PC-9 (cell line): ENCODE measurements at regions not wholly inside any gene's neighbourhood (a gene's known extent, or its start where the extent isn't known, plus 50 kb on each side); places are given as distances from the start of the nearest gene placed in this dataset.
"Not testable (repeated sequence)": the region's sequence is repeated elsewhere in the genome, so short reads cannot be mapped to it uniquely, and the experiment has no call there.

Experiments used
- BruUV-seq: library from RNA; stranded (reverse); fragments of 400-500 nt; replicated peaks from 2 replicates; lab custom pipeline; 2021; lab: Mats Ljungman, UMichigan
- CTCF ChIA-PET: fragments of 300-600 bp; sonication (Branson Sonifier 250); formaldehyde crosslinking; loops from one replicate; lab custom pipeline; 2022; ENCODE audit warnings: antibody characterized with exemption; lab: Charles Lee
- POLR2A ChIA-PET: fragments of 300-600 bp; sonication (Branson Sonifier 250); formaldehyde crosslinking; loops from one replicate; lab custom pipeline; 2022; ENCODE audit warnings: antibody characterized with exemption; ENCODE audit not compliant: unreplicated experiment; lab: Charles Lee
- DNase-seq, 2 experiments: peaks; one replicate each; pipeline versions ENCODE4 v3.0.0 to v3.0.0-alpha.2; 2015 to 2022; ENCODE audit warnings: mixed read lengths in 1 of 2
- H2AFZ ChIP-seq: fragments of 200-600 bp; sonication (generic); 2 replicates; pipeline ENCODE4 v1.8.1; 2017; ENCODE audit warnings: antibody characterized with exemption
- H3F3A ChIP-seq: fragments of 200-600 bp; sonication (generic); 2 replicates; pipeline ENCODE4 v1.8.1; 2017; ENCODE audit warnings: antibody characterized with exemption, mild to moderate bottlenecking, low read depth; ENCODE audit not compliant: insufficient read depth
- H3K27ac ChIP-seq: fragments of 200-600 bp; sonication (generic); 2 replicates; pipeline ENCODE4 v1.6.1; 2016; ENCODE audit warnings: mixed run types
- H3K27me3 ChIP-seq: fragments of 200-600 bp; sonication (generic); 2 replicates; pipeline ENCODE4 v1.6.1; 2016; ENCODE audit warnings: low read depth, mixed run types; ENCODE audit not compliant: insufficient read depth
- H3K36me3 ChIP-seq: fragments of 200-600 bp; sonication (generic); 2 replicates; pipeline ENCODE4 v1.6.1; 2016; ENCODE audit warnings: low read depth, mixed run types
- H3K4me1 ChIP-seq: fragments of 200-600 bp; sonication (generic); replicated peaks from 2 replicates; pipeline ENCODE4 v1.6.1; 2016; ENCODE audit warnings: mixed run types; ENCODE audit not compliant: insufficient read depth
- H3K4me2 ChIP-seq: fragments of 200-600 bp; sonication (generic); 2 replicates; pipeline ENCODE4 v1.6.1; 2017; ENCODE audit warnings: mixed run types
- H3K4me3 ChIP-seq: fragments of 200-600 bp; sonication (generic); 2 replicates; pipeline ENCODE4 v1.6.1; 2016; ENCODE audit warnings: mixed run types
- H3K79me2 ChIP-seq: fragments of 200-600 bp; sonication (generic); 2 replicates; pipeline ENCODE4 v1.6.1; 2017; ENCODE audit warnings: low read depth, mixed run types
- H3K9me2 ChIP-seq: fragments of 200-600 bp; sonication (generic); 2 replicates; pipeline ENCODE4 v1.8.1; 2017; ENCODE audit warnings: mild to moderate bottlenecking; ENCODE audit not compliant: insufficient read depth
- H3K9me3 ChIP-seq: fragments of 200-600 bp; sonication (generic); 2 replicates; pipeline ENCODE4 v1.8.1; 2016; ENCODE audit warnings: low read depth; ENCODE audit not compliant: insufficient read depth
- H4K20me1 ChIP-seq: fragments of 200-600 bp; sonication (generic); 2 replicates; pipeline ENCODE4 v1.8.1; 2017; ENCODE audit not compliant: insufficient read depth
- EZH2 ChIP-seq: fragments of 200-600 bp; sonication (generic); IDR thresholded peaks from 2 replicates; pipeline ENCODE4 v1.8.0; 2017; ENCODE audit warnings: antibody characterized with exemption, low read depth
- intact Hi-C: fragments of 100-400 bp; cut with micrococcal nuclease; formaldehyde crosslinking; loops from one replicate; pipeline ENCODE4 v1.10.0; 2022; ENCODE audit not compliant: unreplicated experiment
- TF ChIP-seq, protein P1 (sequence below): fragments of 200-600 bp; sonication (generic); conservative IDR thresholded peaks from 2 replicates; pipeline ENCODE4 v1.6.1; 2017; ENCODE audit warnings: mixed run types, antibody characterized with exemption, mild to moderate bottlenecking, moderate library complexity

DNA sequence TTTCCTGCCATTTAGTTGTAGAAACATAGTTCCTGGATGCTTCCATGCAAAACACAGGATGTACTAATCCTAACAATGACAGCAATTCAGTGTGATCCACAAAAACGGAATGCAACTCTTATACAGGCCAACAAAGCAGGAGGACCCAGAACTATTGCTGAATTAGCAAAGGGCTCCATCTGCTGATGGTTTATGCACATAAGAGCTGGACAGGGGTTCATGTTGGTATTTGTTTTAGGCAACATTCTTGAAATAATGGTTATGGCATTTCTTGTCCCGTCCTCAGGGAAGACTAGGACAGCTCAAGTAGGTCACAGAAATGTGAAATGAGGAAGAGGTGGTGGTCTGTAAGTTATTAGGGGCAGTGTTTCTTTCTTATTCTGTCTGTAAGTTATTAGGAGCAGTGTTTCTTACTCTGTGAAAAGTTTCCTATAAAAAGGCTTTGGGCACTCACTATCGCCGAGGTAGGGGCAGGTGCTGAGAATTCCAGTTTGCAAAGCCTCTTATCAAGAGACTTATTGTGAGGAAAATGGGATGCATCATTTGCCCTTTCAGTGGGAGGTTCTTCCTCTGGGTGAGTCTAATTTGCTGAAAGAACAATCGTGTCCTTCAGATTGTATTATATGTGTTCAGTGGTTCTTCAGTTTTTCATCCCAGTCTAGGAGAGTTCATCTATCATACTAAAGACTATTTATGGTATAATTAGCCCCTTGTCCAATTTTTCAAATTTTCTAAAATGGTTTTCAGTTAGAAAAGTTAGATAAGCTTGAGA, 171.1 kb downstream of the MCHR2 start:
- BruUV-seq, result no TSS peak
- Histone ChIP-seq H4K20me1 (no peaks in the 10 kb centered on the region), H3K4me2 (peak overlapping the region; percentile 74), H3K9me2 (no peaks in the 10 kb centered on the region), H3K27me3 (no peaks in the 10 kb centered on the region), H3K36me3 (no peaks in the 10 kb centered on the region), H3K4me3 (peak overlapping the region; percentile 48; the same call in 1 of the 2 replicates), H3K79me2 (no peaks in the 10 kb centered on the region), H3K9me3 (no peaks in the 10 kb centered on the region), H2AFZ (peak overlapping the region; percentile 53), H3F3A (no peaks in the 10 kb centered on the region), H3K27ac (no peak overlapping the region), H3K4me1 (0 out of 2 replicates have a peak, but pooled peaks cover 5% of the 10 kb centered on the region)
- POLR2A ChIA-PET, result interaction anchor here (0.6 kb wide), 2 partner anchors 102 to 183 kb away, joined by 3 to 6 read pairs; no protein-coding TSS in a partner anchor
- intact Hi-C loops, result loop anchor here (5.0 kb wide), 3 partner anchors 356 to 541 kb away; no protein-coding TSS in a partner anchor
- peak; percentile 25 to 56 for DNase-seq
- CTCF ChIA-PET, result interaction anchor here (0.6 to 1.3 kb wide), 6 partner anchors 140 to 1222 kb away, joined by 3 to 19 read pairs (median 6); no protein-coding TSS in a partner anchor
- TF ChIP-seq, protein P1, sequence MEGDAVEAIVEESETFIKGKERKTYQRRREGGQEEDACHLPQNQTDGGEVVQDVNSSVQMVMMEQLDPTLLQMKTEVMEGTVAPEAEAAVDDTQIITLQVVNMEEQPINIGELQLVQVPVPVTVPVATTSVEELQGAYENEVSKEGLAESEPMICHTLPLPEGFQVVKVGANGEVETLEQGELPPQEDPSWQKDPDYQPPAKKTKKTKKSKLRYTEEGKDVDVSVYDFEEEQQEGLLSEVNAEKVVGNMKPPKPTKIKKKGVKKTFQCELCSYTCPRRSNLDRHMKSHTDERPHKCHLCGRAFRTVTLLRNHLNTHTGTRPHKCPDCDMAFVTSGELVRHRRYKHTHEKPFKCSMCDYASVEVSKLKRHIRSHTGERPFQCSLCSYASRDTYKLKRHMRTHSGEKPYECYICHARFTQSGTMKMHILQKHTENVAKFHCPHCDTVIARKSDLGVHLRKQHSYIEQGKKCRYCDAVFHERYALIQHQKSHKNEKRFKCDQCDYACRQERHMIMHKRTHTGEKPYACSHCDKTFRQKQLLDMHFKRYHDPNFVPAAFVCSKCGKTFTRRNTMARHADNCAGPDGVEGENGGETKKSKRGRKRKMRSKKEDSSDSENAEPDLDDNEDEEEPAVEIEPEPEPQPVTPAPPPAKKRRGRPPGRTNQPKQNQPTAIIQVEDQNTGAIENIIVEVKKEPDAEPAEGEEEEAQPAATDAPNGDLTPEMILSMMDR, result peak; percentile 68
- TF ChIP-seq EZH2, result no peak

DNA sequence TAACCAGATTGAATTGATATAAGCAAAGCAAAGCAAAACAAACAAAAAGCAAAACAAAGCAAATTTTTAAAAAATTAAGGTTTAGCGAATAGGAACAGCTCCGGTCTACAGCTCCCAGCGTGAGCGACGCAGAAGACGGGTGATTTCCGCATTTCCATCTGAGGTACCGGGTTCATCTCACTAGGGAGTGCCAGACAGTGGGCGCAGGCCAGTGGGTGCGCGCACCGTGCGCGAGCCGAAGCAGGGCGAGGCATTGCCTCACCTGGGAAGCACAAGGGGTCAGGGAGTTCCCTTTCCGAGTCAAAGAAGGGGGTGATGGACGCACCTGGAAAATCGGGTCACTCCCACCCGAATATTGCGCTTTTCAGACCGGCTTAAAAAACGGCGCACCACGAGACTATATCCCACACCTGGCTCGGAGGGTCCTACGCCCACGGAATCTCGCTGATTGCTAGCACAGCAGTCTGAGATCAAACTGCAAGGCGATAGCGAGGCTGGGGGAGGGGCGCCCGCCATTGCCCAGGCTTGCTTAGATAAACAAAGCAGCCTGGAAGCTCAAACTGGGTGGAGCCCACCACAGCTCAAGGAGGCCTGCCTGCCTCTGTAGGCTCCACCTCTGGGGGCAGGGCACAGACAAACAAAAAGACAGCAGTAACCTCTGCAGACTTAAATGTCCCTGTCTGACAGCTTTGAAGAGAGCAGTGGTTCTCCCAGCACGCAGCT, 170.3 kb downstream of the MCHR2 start:
- H3K79me2 ChIP-seq, H3K4me1 ChIP-seq, H3K27ac ChIP-seq, H3K27me3 ChIP-seq, H3K36me3 ChIP-seq, H3F3A ChIP-seq, H4K20me1 ChIP-seq, H3K9me3 ChIP-seq, H3K9me2 ChIP-seq, DNase-seq, BruUV-seq: not testable (repeated sequence)
- peak overlapping the region; percentile 53 for H2AFZ ChIP-seq
- ChIA-PET POLR2A (interaction anchor here (0.6 kb wide), 1 partner anchor 101 kb away, joined by 6 read pairs; no protein-coding TSS in a partner anchor), CTCF (interaction anchor here (0.6 kb wide), 1 partner anchor 1223 kb away, joined by 3 read pairs; no protein-coding TSS in a partner anchor)
- intact Hi-C loops, result loop anchor here (5.0 kb wide), 3 partner anchors 356 to 541 kb away; no protein-coding TSS in a partner anchor
- H3K4me3 ChIP-seq, result peak overlapping the region; percentile 48; the same call in 1 of the 2 replicates
- H3K4me2 ChIP-seq, result peak overlapping the region; percentile 74

DNA sequence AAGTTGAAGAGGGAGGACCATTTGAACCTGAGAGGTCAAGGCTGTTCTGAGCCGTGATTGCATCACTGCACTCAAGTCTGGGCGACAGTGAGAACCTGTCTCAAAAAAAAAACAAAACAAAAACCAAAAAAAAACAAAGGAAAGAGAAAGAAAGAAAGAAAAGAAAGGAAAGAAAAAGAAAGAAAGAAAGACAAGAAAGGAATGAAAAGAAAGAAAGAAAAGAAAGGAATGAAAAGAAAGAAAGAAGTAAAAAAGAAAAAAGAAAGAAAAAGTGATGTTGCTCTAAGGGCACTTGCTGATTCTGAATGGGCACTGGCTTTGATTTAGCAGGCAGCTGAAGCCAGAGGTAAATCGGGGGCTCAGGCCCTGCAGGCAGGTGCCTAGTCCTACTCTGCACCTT, 161.0 kb downstream of the MCHR2 start:
- intact Hi-C loops, result no loop called here
- no peaks in the 10 kb centered on the region for H3K9me2 ChIP-seq
- no peaks in the 10 kb centered on the region for H3K27me3 ChIP-seq
- no peaks in the 10 kb centered on the region for H3F3A ChIP-seq
- H4K20me1 ChIP-seq, result no peaks in the 10 kb centered on the region
- POLR2A ChIA-PET, result no interaction called here
- no peak for TF ChIP-seq EZH2
- TF ChIP-seq, protein P1, result no peak
- H2AFZ ChIP-seq, result no peak overlapping the region
- no peak overlapping the region for H3K4me2 ChIP-seq
- H3K36me3 ChIP-seq, result no peaks in the 10 kb centered on the region
- H3K79me2 ChIP-seq, result no peaks in the 10 kb centered on the region
- no TSS peak for BruUV-seq
- CTCF ChIA-PET, result no interaction called here
- H3K9me3 ChIP-seq, result no peaks in the 10 kb centered on the region
- H3K27ac ChIP-seq, result no peak overlapping the region
- DNase-seq, result no peak
- H3K4me1 ChIP-seq, result no peaks in the 10 kb centered on the region
- H3K4me3 ChIP-seq, result no peak overlapping the region
